Endothelial cell of umbilical vein (primary cell): ENCODE measurements at regions not wholly inside any gene's neighbourhood (a gene's known extent, or its start where the extent isn't known, plus 50 kb on each side); places are given as distances from the start of the nearest gene placed in this dataset.
"Not testable (repeated sequence)": the region's sequence is repeated elsewhere in the genome, so short reads cannot be mapped to it uniquely, and the experiment has no call there.

Source experiments
- BruUV-seq: library from RNA; stranded (reverse); fragments of 400-500 nt; replicated peaks from 2 replicates; lab custom pipeline; 2021; lab: Mats Ljungman, UMichigan
- CTCF ChIA-PET: fragments of 300-600, 350-600 bp; sonication (Branson Sonifier 250); formaldehyde crosslinking; loops from one replicate; lab custom pipeline; 2021; ENCODE audit warnings: antibody characterized with exemption, inconsistent platforms; lab: Charles Lee
- POLR2A ChIA-PET: fragments of 300-600, 350-600 bp; sonication (Branson Sonifier 250); formaldehyde crosslinking; loops from one replicate; lab custom pipeline; 2021; ENCODE audit warnings: antibody characterized with exemption, inconsistent platforms; lab: Charles Lee
- DNase-seq: peaks from one replicate; pipeline ENCODE4 v3.0.0-alpha.2; 2011; ENCODE audit warnings: low read depth, low spot score
- FAIRE-seq: peaks from 2 replicates; lab custom pipeline; 2011; peaks lifted over from hg19 to GRCh38; lab: Jason Lieb, UNC
- H2AFZ ChIP-seq: 2 replicates; pipeline ENCODE4 v1.6.0; 2012; ENCODE audit warnings: low read depth, low read length, control low read depth, inconsistent platforms
- H3K27ac ChIP-seq: 2 replicates; pipeline ENCODE4 v1.5.1; 2011; ENCODE audit warnings: low read depth, mild to moderate bottlenecking, control low read depth, low read length, moderate library complexity; ENCODE audit not compliant: insufficient read depth
- H3K27me3 ChIP-seq, 2 experiments: 2 replicates each; pipeline versions ENCODE4 v1.6.0 to v1.6.1; 2011; ENCODE audit warnings: low read length in 2 of 2, mixed read lengths in 1 of 2; ENCODE audit not compliant: control insufficient read depth in 2 of 2, insufficient read depth in 2 of 2
- H3K36me3 ChIP-seq, 2 experiments: 2 replicates in 1 of 2; 3 replicates in 1 of 2; pipeline ENCODE4 v1.5.1; 2011; ENCODE audit warnings: low read length in 2 of 2, mild to moderate bottlenecking in 1 of 2, moderate library complexity in 1 of 2; ENCODE audit not compliant: control insufficient read depth in 2 of 2, insufficient read depth in 2 of 2; ENCODE audit errors: extremely low read depth in 1 of 2
- H3K4me1 ChIP-seq: 3 replicates; pipeline ENCODE4 v1.5.1; 2011; ENCODE audit warnings: mild to moderate bottlenecking, low read length; ENCODE audit not compliant: control insufficient read depth, insufficient read depth; ENCODE audit errors: extremely low read depth
- H3K4me2 ChIP-seq: 2 replicates; pipeline ENCODE4 v1.6.1; 2011; ENCODE audit warnings: low read length, control low read depth, mixed read lengths; ENCODE audit not compliant: insufficient read depth
- H3K4me3 ChIP-seq, 3 experiments: fragments of 200-600 bp in 1 of 3; sonication (generic), shearing (Covaris generic) in 1 of 3; replicated peaks in 1 of 3; 2 replicates each; pipeline ENCODE4 v1.5.1; 2011 to 2016; ENCODE audit warnings: control low read depth in 3 of 3, low read length in 3 of 3, mild to moderate bottlenecking in 2 of 3, inconsistent platforms in 1 of 3, low read depth in 1 of 3, moderate library complexity in 1 of 3; ENCODE audit not compliant: insufficient read depth in 1 of 3
- H3K79me2 ChIP-seq: 2 replicates; pipeline ENCODE4 v1.6.0; 2012; ENCODE audit warnings: low read length, inconsistent platforms; ENCODE audit not compliant: control insufficient read depth, insufficient read depth
- H3K9ac ChIP-seq: replicated peaks from 2 replicates; pipeline ENCODE3; 2011; ENCODE audit warnings: low read length, control low read depth; ENCODE audit not compliant: insufficient read depth; ENCODE audit errors: extremely low read depth
- H3K9me1 ChIP-seq: replicated peaks from 3 replicates; pipeline ENCODE4 v1.6.0; 2011; ENCODE audit warnings: mild to moderate bottlenecking, low read length; ENCODE audit not compliant: control insufficient read depth, insufficient read depth; ENCODE audit errors: extremely low read depth
- H3K9me3 ChIP-seq: replicated peaks from 2 replicates; pipeline ENCODE4 v1.5.1; 2012; ENCODE audit warnings: low read length, inconsistent platforms; ENCODE audit not compliant: control insufficient read depth, insufficient read depth
- H4K20me1 ChIP-seq: replicated peaks from 2 replicates; pipeline ENCODE3; 2011; ENCODE audit warnings: mild to moderate bottlenecking, low read length; ENCODE audit not compliant: control insufficient read depth, insufficient read depth; ENCODE audit errors: extremely low read depth
- FOS ChIP-seq: IDR thresholded peaks from 2 replicates; pipeline ENCODE4 v1.6.1; 2011; ENCODE audit warnings: mild to moderate bottlenecking, low read length, moderate library complexity, borderline replicate concordance; ENCODE audit not compliant: insufficient read depth
- GATA2 ChIP-seq: IDR thresholded peaks from 2 replicates; pipeline ENCODE4 v1.7.0; 2011; ENCODE audit warnings: low read depth, mild to moderate bottlenecking, moderate library complexity, mixed read lengths, low read length; ENCODE audit not compliant: insufficient read length, insufficient read depth
- MAX ChIP-seq: IDR thresholded peaks from 2 replicates; pipeline ENCODE4 v1.6.1; 2011; ENCODE audit not compliant: insufficient read depth, insufficient read length
- POLR2AphosphoS5 ChIP-seq: IDR thresholded peaks from 2 replicates; pipeline ENCODE4 v1.6.1; 2012; ENCODE audit warnings: low read depth, mild to moderate bottlenecking, control low read depth, low read length, moderate library complexity; ENCODE audit not compliant: insufficient read depth
- dilution Hi-C: fragments of 300-500 bp; cut with MboI; formaldehyde crosslinking; loops from one replicate; pipeline ENCODE4 v1.15.0; 2019; ENCODE audit warnings: low sequenced_read_pairs; ENCODE audit not compliant: extremely low pct_ligation_motif_present
- intact Hi-C: fragments of 100-400 bp; cut with micrococcal nuclease; formaldehyde crosslinking; loops from one replicate; pipeline ENCODE4 v1.10.0; 2022

GRCh38 chr4:71905594-71905993 is 121.7 kb upstream of the GC start:
- H4K20me1 ChIP-seq, FAIRE-seq, H3K9me1 ChIP-seq, H3K4me2 ChIP-seq, H2AFZ ChIP-seq, POLR2A ChIA-PET, DNase-seq, H3K9ac ChIP-seq, dilution Hi-C loops, H3K4me3 ChIP-seq, CTCF ChIA-PET, H3K4me1 ChIP-seq, H3K9me3 ChIP-seq, intact Hi-C loops, H3K27ac ChIP-seq, H3K36me3 ChIP-seq, BruUV-seq, H3K79me2 ChIP-seq, H3K27me3 ChIP-seq: not testable (repeated sequence)

GRCh38 chr4:71906096-71906495 is 122.2 kb upstream of the GC start:
- Histone ChIP-seq H3K79me2 (no peaks in the 10 kb centered on the region), H2AFZ (no peak overlapping the region), H3K4me2 (no peak overlapping the region), H3K9me3 (no peaks in the 10 kb centered on the region), H4K20me1 (no peaks in the 10 kb centered on the region), H3K27ac (no peak overlapping the region), H3K9ac (no peak overlapping the region), H3K36me3 (no peaks in the 10 kb centered on the region), H3K27me3 (no peaks in the 10 kb centered on the region), H3K4me3 (no peak overlapping the region), H3K9me1 (no peaks in the 10 kb centered on the region), H3K4me1 (no peaks in the 10 kb centered on the region)
- POLR2A ChIA-PET: no interaction called here
- TF ChIP-seq MAX: no peak
- no peak for TF ChIP-seq POLR2AphosphoS5
- TF ChIP-seq FOS: no peak
- TF ChIP-seq GATA2: no peak
- CTCF ChIA-PET: no interaction called here
- dilution Hi-C loops: no loop called here
- DNase-seq: no peak
- BruUV-seq: no TSS peak
- intact Hi-C loops: no loop called here
- FAIRE-seq: no peak
